ENCODE measurements at regions not wholly inside any gene's neighbourhood (a gene's known extent, or its start where the extent isn't known, plus 50 kb on each side); places are given as distances from the start of the nearest gene placed in this dataset.

- TF ChIP-seq PATZ1 (CRISPR knock-in tag; IDR thresholded peaks at IDR 0.05; ENCODE audit: borderline replicate concordance) (no peak), ZC3H10 (CRISPR knock-in tag; IDR thresholded peaks at IDR 0.05) (no peak), ZFP3 (CRISPR knock-in tag; IDR thresholded peaks at IDR 0.05) (no peak), RARB (CRISPR knock-in tag; IDR thresholded peaks at IDR 0.05) (no peak)
Observed at GRCh38 chr11:122181372-122181771, 65.4 kb upstream of the BLID start.

All from SK-N-SH treated with all-trans-retinoic acid at 6 μM for 48 hours (cell line).